Activated naive CD4-positive, alpha-beta T cell treated with anti-CD3 and anti-CD28 coated beads, Interleukin-2, amount 50 U/mL, for 72 hours (primary cell): ENCODE measurements at regions not wholly inside any gene's neighbourhood (a gene's known extent, or its start where the extent isn't known, plus 50 kb on each side); places are given as distances from the start of the nearest gene placed in this dataset.

ENCODE experiments used
- ATAC-seq, 2 donors: fragments of 150-1000 bp; cut with Tn5 transposase; 2 replicates each; pipeline ENCODE4 v1.10.0; 2021; ENCODE audit warnings: mild to moderate bottlenecking in 2 of 2, moderate library complexity in 2 of 2
- DNase-seq, 2 donors: peaks; one replicate each; pipeline ENCODE4 v3.0.0; 2021 to 2022; ENCODE audit warnings: low spot score in 2 of 2
- H3K27ac Mint-ChIP-seq, 2 donors: one replicate each; pipeline ENCODE4 v1.8.0; 2022; ENCODE audit warnings: mild to moderate bottlenecking in 2 of 2, mixed read lengths in 2 of 2
- H3K36me3 Mint-ChIP-seq, 2 donors: one replicate each; pipeline ENCODE4 v1.8.0; 2022; ENCODE audit warnings: mixed read lengths in 2 of 2
- H3K9me3 Mint-ChIP-seq, 2 donors: one replicate each; pipeline ENCODE4 v1.8.0; 2022; ENCODE audit warnings: mixed read lengths in 2 of 2

GRCh38 chr3:137061186-137061585 is 103.4 kb downstream of the IL20RB start:
- no peak for ATAC-seq
- H3K9me3 Mint-ChIP-seq, result no peaks in the 10 kb centered on the region
- no peak overlapping the region for H3K27ac Mint-ChIP-seq
- H3K36me3 Mint-ChIP-seq, result no peaks in the 10 kb centered on the region
- no peak for DNase-seq

GRCh38 chr3:137062250-137062649 is 104.5 kb downstream of the IL20RB start:
- Mint-ChIP-seq H3K9me3 (no peaks in the 10 kb centered on the region), H3K27ac (no peak overlapping the region), H3K36me3 (no peaks in the 10 kb centered on the region)
- ATAC-seq (no peak), DNase-seq (no peak)

DNA sequence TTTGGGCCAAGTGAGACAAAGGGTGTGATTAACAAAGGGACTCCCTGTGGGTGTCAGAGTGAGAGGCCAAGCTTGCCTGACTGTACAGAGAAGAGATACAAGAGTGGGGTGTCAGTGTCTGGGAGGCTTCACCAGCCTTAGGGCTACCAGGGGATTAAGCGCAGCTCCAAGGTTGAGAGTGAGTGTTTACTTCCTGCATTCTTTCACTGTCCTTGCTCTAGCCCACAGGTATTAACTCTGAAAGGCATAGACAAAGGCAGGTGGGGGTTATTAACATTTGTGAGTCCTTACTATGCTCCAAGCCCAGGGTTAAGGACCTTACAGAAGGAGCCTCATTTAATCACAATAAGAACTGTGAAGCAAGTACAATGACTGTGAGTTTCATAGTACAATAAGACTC is 107.6 kb downstream of the IL20RB start:
- ATAC-seq, result no peak
- no peak for DNase-seq
- Mint-ChIP-seq H3K9me3 (no peaks in the 10 kb centered on the region), H3K36me3 (no peaks in the 10 kb centered on the region), H3K27ac (no peak overlapping the region)

- no peak for ATAC-seq
- H3K9me3 Mint-ChIP-seq, result no peaks in the 10 kb centered on the region
- no peaks in the 10 kb centered on the region for H3K36me3 Mint-ChIP-seq
- no peak for DNase-seq
- no peak overlapping the region for H3K27ac Mint-ChIP-seq
Observed at GRCh38 chr3:137066092-137066491, 108.3 kb downstream of the IL20RB start.

DNA sequence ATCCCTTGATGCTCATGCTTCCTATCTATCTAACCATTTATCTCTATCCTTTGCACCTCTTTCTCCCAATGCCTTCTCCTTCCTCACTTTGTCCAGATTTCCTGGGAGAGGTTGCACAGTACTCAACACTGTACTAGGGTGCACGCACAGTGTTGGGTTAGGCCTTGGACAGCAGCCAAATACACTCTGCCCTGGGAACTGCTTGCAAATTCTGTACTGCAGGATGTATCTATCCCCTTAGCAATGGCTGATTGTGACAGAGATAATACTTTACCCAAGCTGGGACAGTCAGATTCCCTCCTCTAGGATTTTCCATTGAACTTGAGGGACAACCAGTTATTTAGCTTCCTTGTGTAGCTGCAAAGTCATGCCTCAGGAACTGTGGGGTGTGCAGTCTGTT is 113.3 kb downstream of the IL20RB start:
- no peak overlapping the region for H3K27ac Mint-ChIP-seq
- H3K36me3 Mint-ChIP-seq, result no peaks in the 10 kb centered on the region
- no peaks in the 10 kb centered on the region for H3K9me3 Mint-ChIP-seq
- ATAC-seq, result no peak
- no peak for DNase-seq

DNA sequence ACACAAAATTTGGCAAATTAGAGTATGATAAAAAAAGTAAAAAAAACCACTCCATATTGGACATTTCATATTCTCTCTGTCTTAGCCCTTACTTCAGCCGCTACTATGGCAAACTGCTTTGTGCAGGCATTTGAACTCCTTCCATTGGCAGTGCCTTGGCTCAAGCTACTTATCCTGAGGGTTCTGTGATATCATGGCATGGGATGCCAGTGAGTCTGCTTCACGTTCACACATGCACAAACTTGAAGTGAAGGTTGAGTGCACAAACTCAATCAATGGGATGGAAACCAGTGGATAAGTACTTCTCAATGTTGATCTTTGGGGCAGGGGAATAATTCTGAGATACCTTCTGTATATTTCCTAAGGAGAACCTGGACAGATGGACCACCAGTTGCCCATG is 117.2 kb downstream of the IL20RB start:
- Mint-ChIP-seq H3K36me3 (no peaks in the 10 kb centered on the region), H3K27ac (no peak overlapping the region), H3K9me3 (no peaks in the 10 kb centered on the region)
- DNase-seq, result no peak
- ATAC-seq, result no peak

DNA sequence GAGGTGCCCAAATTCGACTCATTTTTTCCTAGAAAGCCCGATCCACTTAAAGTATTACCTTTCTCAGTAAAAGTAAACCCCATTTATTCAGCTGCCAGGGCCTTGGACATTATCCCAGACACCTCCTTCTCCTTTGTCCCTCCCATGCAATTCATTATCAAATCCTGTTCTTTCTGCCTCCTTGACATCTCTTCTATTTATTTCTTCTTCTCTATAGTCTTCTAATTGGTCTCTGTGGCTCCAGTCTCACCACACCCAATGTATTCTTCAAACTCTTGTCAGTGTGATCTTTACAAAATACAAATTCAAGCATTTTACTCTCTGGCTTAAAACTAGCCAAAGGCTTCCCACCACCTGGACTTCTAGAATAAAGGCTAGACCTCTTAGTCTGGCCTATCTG is 120.3 kb downstream of the IL20RB start:
- no peak for ATAC-seq
- Mint-ChIP-seq H3K36me3 (no peaks in the 10 kb centered on the region), H3K9me3 (no peaks in the 10 kb centered on the region), H3K27ac (no peak overlapping the region)
- no peak for DNase-seq

- no peak overlapping the region for H3K27ac Mint-ChIP-seq
- ATAC-seq, result no peak
- H3K36me3 Mint-ChIP-seq, result no peaks in the 10 kb centered on the region
- no peaks in the 10 kb centered on the region for H3K9me3 Mint-ChIP-seq
- no peak for DNase-seq
Observed at GRCh38 chr3:137079571-137079970, 121.8 kb downstream of the IL20RB start.

DNA sequence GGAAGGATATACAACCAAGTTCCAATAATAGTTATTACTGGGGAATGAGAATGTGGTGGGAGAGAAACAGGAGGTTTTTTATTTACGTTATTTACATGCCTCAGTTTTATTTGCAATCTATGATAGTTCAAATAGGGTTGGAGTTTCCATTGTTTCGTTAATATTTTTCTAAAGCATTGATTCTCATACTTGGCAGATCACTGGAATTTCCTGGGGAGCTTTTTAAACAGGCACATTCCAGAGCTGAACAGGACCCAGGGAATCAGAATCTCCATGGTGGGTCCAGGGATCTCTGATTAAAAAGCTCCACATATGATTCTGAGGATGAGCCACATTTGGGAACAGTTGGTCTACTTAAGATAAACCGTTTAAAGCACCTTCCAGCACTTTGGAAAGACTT is 123.9 kb downstream of the IL20RB start:
- ATAC-seq, result no peak
- no peak for DNase-seq
- no peaks in the 10 kb centered on the region for H3K9me3 Mint-ChIP-seq
- no peaks in the 10 kb centered on the region for H3K36me3 Mint-ChIP-seq
- no peak overlapping the region for H3K27ac Mint-ChIP-seq

GRCh38 chr3:137082763-137083162 is 125.0 kb downstream of the IL20RB start:
- DNase-seq, result no peak
- Mint-ChIP-seq H3K9me3 (no peaks in the 10 kb centered on the region), H3K27ac (no peak overlapping the region), H3K36me3 (no peaks in the 10 kb centered on the region)
- no peak for ATAC-seq

GRCh38 chr3:137083332-137083731 is 125.5 kb downstream of the IL20RB start:
- ATAC-seq, result no peak
- no peaks in the 10 kb centered on the region for H3K9me3 Mint-ChIP-seq
- H3K27ac Mint-ChIP-seq, result no peak overlapping the region
- DNase-seq, result no peak
- no peaks in the 10 kb centered on the region for H3K36me3 Mint-ChIP-seq

DNA sequence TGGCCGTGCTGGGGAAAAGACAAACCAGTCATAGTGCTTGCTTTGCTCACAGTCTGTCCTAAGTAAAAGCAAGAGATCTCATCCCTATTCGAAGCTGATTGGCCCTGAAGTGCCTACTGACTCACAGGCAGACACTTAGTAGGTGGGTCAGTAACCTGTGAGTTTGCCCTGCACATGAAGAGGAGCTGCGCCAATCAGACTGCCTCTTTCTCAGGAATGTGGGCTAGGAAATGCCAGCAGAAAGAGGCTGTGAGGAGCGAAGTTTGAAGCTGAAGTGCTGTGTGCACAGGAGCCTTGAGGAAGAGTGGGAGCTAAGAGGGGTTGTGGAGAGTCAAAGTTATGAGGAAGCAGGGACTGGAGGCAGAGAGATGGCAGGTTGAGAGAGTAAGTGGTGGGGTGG is 126.8 kb downstream of the IL20RB start:
- ATAC-seq, result no peak
- Mint-ChIP-seq H3K36me3 (no peaks in the 10 kb centered on the region), H3K27ac (no peak overlapping the region), H3K9me3 (no peaks in the 10 kb centered on the region)
- DNase-seq, result no peak

GRCh38 chr3:137097386-137097785 is 139.6 kb downstream of the IL20RB start:
- Mint-ChIP-seq H3K27ac (no peak overlapping the region), H3K9me3 (no peaks in the 10 kb centered on the region), H3K36me3 (no peaks in the 10 kb centered on the region)
- no peak for ATAC-seq
- no peak for DNase-seq

DNA sequence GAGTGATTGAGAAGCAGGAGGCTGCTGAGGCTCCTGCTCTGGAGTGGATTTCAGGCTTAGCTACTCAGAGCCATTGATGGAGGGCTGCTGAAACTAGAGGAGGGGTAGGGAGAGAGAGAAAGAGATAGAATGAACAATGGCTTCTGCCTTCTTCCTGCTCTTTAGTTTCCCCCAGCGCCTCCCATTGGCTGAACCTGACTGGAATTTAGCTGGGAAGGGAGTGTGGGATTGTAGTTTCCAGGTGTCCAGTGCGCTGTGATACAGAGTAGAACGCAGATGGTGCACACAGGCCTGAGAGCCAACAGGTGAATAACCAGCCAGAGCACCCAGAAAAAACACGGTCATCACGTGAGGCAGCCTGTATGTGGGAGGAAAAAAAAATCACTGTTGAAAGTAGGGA is 140.1 kb downstream of the IL20RB start:
- no peak for ATAC-seq
- no peak for DNase-seq
- H3K27ac Mint-ChIP-seq, result no peak overlapping the region
- no peaks in the 10 kb centered on the region for H3K9me3 Mint-ChIP-seq
- no peaks in the 10 kb centered on the region for H3K36me3 Mint-ChIP-seq

DNA sequence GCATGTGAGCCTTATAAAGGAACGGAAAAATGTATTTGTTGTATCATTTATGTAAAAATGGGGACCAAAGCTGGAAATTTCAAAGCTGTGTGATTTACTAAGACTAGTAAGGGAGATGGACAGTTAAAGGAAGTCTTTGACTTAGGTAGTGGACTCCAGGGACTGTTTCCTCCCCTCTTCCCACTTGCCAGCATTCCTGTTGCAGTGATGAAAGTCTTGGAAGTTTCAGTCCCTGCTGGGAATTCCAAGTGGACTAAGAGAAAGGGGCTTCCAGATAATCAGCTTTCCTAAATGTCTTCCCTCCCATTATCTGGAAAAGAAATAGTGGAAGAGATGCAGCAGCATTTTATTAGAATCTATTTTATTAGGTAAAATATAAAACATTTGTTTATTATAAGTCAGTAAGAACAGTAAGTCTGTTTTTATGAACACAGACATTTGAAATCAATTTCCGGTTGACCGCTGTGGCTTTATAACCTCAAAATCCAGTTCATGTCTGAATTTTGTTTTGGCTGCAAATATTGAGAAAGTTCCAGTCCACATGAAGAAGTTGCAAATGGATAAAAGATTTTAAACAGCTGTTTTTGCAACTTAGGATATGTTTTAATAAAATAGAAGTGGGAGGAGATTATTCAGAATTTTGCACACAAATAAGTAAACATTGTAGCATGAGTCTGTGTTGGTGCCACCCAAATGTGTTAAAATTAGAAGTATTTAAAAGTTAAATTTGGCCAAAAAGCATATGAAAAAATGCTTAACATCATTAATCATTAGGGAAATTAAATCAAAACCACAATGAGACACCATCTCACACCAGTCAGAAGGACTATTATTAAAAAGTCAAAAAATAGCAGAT is 141.8 kb downstream of the IL20RB start:
- no peaks in the 10 kb centered on the region for H3K36me3 Mint-ChIP-seq
- ATAC-seq, result no peak
- H3K27ac Mint-ChIP-seq, result no peak overlapping the region
- H3K9me3 Mint-ChIP-seq, result no peaks in the 10 kb centered on the region
- DNase-seq, result no peak

DNA sequence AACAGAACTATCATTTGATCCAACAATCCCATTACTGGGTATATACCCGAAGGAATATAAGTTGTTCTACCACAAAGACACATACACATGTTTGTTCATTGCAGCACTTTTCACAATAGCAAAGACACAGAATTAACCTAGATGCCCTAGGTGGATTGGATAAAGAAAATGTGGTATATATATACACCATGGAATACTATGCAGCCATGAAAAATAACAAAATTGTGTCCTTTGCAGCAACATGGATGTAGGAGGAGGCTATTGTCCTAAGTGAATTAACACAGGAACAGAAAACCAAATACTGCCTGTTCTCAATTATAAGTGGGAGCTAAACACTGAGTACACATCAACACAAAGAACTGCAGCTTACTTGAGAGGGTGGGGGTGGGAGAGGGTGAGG is 142.5 kb downstream of the IL20RB start:
- Mint-ChIP-seq H3K9me3 (no peaks in the 10 kb centered on the region), H3K27ac (no peak overlapping the region), H3K36me3 (no peaks in the 10 kb centered on the region)
- ATAC-seq (no peak), DNase-seq (no peak)

DNA sequence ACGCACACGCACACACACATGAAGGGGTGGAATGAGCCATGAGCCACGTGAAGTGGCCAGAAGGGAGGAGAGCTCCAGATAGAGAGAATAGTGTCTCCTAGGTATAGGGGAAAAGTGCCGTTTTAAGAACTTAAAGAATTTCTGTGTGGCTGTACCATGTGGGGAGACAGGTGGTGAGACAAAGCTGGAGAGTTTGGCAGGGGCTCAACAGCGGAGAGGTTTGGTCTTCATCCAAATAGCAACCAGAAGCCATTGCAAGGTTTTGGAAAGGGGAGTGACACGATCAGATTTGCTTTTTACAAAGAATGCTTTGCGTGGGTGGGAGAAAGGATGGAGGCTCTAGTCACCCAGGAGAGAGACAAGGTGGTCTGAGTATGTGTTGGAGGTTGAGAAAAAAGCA is 146.0 kb downstream of the IL20RB start:
- DNase-seq (no peak), ATAC-seq (no peak)
- no peaks in the 10 kb centered on the region for H3K36me3 Mint-ChIP-seq
- no peak overlapping the region for H3K27ac Mint-ChIP-seq
- H3K9me3 Mint-ChIP-seq, result no peaks in the 10 kb centered on the region

- Mint-ChIP-seq H3K9me3 (no peaks in the 10 kb centered on the region), H3K27ac (no peak overlapping the region), H3K36me3 (no peaks in the 10 kb centered on the region)
- ATAC-seq (peak in 1 of 2 donors; percentile 64), DNase-seq (peak in 1 of 2 donors; percentile 19)
Observed at GRCh38 chr3:137105277-137105977, 147.6 kb downstream of the IL20RB start.
